ENCODE measurements at regions not wholly inside any gene's neighbourhood (a gene's known extent, or its start where the extent isn't known, plus 50 kb on each side); places are given as distances from the start of the nearest gene placed in this dataset.

DNA sequence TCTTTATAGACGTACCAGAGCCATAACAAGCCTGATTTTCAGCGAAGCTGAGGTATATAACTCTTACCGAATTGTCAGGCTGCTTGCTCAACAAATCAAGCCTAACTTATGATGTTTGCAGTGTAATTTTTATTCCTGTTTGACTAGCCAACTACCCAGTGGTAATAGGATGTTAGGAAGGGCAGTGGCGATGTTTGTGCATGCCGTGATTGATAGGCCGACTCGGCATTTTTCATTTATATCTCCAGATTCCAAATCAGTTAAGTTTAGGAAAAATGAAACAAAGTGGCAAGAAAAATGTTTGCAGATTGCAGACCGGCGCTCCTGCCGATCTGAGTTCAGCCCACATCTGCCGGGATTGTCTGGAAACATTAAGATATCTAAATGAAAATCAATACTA lies 401.6 kb upstream of the ZNF507 start:
- H3K4me3 ChIP-seq (ENCODE audit: low read depth, low read length) = no peak overlapping the region
- H3K27ac ChIP-seq (ENCODE audit: low read depth, low read length) = no peak overlapping the region
- no peaks in the 10 kb centered on the region for H3K9me3 ChIP-seq (ENCODE audit: control insufficient read depth, insufficient read depth, low read depth, low read length)
- no peaks in the 10 kb centered on the region for H3K4me1 ChIP-seq (ENCODE audit: control insufficient read depth, insufficient read depth, low read length)
- no peaks in the 10 kb centered on the region for H3K36me3 ChIP-seq (ENCODE audit: control insufficient read depth, insufficient read depth, low read length)
- H3K27me3 ChIP-seq (ENCODE audit: control insufficient read depth, insufficient read depth, low read length) = no peaks in the 10 kb centered on the region
- H3K9ac ChIP-seq (ENCODE audit: low read length) = no peak overlapping the region

DNA sequence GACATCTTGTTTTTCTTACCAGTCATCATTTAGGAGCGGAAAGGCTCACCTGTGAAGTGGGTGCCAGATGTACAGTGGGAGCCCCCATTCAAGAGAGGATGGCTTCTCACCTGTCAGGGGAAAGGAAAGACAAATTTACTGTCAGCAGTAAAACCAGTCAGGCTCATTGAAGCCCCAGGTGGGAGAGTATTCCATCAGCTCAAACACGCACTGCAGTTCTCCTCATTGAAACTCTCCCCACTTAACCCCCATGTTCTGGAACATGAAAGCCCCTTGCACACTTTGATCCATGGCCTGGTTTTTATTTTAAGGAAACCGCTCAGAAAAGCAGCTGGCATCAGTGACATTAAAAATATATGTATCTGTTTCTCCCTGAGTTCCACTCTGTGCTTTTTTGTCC lies 401.1 kb upstream of the ZNF507 start:
- Histone ChIP-seq H3K27ac (ENCODE audit: low read depth, low read length) (no peak overlapping the region), H3K36me3 (ENCODE audit: control insufficient read depth, insufficient read depth, low read length) (no peaks in the 10 kb centered on the region), H3K9ac (ENCODE audit: low read length) (no peak overlapping the region), H3K9me3 (ENCODE audit: control insufficient read depth, insufficient read depth, low read depth, low read length) (no peaks in the 10 kb centered on the region), H3K4me1 (ENCODE audit: control insufficient read depth, insufficient read depth, low read length) (no peaks in the 10 kb centered on the region), H3K27me3 (ENCODE audit: control insufficient read depth, insufficient read depth, low read length) (no peaks in the 10 kb centered on the region), H3K4me3 (ENCODE audit: low read depth, low read length) (no peak overlapping the region)

DNA sequence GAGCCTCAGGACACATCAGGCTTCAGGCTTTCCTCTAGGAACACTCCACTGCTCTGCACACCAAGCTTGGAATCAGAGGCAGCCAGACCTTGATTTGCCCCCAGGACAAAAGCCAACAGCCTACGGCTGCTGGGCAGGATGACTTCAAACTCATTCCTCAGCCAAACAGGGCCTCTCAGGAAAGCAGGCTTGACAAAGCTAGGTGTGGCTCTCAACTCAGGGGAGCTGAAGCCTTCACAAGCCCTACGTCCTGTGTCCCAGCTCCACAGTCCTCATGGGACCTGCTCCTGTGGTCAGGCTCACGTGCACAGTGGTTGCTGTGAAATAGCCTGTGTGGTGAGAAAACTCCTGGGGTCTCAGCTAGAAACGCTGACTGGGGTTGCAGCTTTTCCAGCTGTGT lies 398.9 kb upstream of the ZNF507 start:
- no peak overlapping the region for H3K4me3 ChIP-seq (ENCODE audit: low read depth, low read length)
- H3K9ac ChIP-seq (ENCODE audit: low read length) = no peak overlapping the region
- H3K36me3 ChIP-seq (ENCODE audit: control insufficient read depth, insufficient read depth, low read length) = no peaks in the 10 kb centered on the region
- H3K27ac ChIP-seq (ENCODE audit: low read depth, low read length) = no peak overlapping the region
- no peaks in the 10 kb centered on the region for H3K4me1 ChIP-seq (ENCODE audit: control insufficient read depth, insufficient read depth, low read length)
- H3K27me3 ChIP-seq (ENCODE audit: control insufficient read depth, insufficient read depth, low read length) = no peaks in the 10 kb centered on the region
- H3K9me3 ChIP-seq (ENCODE audit: control insufficient read depth, insufficient read depth, low read depth, low read length) = no peaks in the 10 kb centered on the region

DNA sequence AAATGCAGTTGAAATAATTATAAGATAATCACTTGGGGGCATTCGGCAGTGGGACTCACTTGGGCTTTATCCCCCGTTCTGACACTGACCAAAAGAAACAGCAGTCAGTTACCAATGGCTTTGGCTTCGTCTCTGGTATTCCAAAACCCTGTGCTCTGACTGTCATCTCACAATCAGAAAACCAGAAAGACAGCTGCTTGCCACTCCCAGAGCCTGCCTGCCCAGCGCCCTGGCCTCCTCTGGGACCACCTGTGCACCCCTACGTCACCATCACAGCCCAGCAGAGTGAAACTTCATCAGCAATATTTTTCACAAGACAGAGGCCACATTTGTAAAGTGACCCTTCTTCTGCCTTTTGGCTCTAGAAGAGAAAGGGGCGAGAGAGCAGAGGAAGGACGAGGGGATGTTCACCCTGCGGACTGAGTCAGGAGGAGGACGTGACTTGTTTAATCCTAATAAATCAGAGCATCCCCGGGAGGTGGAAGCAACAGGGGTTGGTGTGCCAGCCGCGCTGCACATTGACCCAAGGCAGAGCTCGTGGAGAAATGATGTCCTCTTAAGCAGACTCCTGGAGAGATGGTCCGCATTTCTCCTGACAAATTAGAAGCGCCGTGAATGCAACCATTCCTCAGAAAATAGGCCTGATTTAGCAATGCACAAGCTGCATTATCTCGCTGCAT lies 397.8 kb upstream of the ZNF507 start:
- Histone ChIP-seq H3K9me3 (ENCODE audit: control insufficient read depth, insufficient read depth, low read depth, low read length) (0 out of 2 replicates have a peak, but pooled peaks cover 2% of the 10 kb centered on the region), H3K27ac (ENCODE audit: low read depth, low read length) (no peak overlapping the region), H3K9ac (ENCODE audit: low read length) (no peak overlapping the region), H3K27me3 (ENCODE audit: control insufficient read depth, insufficient read depth, low read length) (no peaks in the 10 kb centered on the region), H3K4me1 (ENCODE audit: control insufficient read depth, insufficient read depth, low read length) (no peaks in the 10 kb centered on the region), H3K4me3 (ENCODE audit: low read depth, low read length) (no peak overlapping the region), H3K36me3 (ENCODE audit: control insufficient read depth, insufficient read depth, low read length) (no peaks in the 10 kb centered on the region)

DNA sequence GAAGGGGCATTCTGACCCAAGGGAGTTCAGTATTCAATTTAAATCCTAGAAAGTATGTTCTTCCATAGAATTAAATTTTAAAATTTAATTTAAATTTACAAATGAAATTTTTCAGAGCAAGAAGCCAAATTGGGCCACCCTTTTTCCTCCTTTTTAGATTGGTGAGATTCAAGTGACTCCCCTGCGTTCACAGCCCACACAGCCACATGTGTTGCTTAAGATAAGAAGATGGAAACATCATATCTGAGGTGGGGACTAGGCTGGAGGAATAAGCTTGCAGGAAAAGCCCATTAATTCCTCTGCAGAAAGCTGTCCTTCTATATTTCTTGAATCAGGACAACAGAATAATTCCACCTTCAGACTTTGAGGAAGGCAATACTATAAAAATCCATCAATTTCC lies 392.7 kb upstream of the ZNF507 start:
- H3K9me3 ChIP-seq (ENCODE audit: control insufficient read depth, insufficient read depth, low read depth, low read length) = 0 out of 2 replicates have a peak, but pooled peaks cover 2% of the 10 kb centered on the region
- H3K27ac ChIP-seq (ENCODE audit: low read depth, low read length) = no peak overlapping the region
- no peak overlapping the region for H3K4me3 ChIP-seq (ENCODE audit: low read depth, low read length)
- no peaks in the 10 kb centered on the region for H3K36me3 ChIP-seq (ENCODE audit: control insufficient read depth, insufficient read depth, low read length)
- H3K9ac ChIP-seq (ENCODE audit: low read length) = no peak overlapping the region
- no peaks in the 10 kb centered on the region for H3K27me3 ChIP-seq (ENCODE audit: control insufficient read depth, insufficient read depth, low read length)
- H3K4me1 ChIP-seq (ENCODE audit: control insufficient read depth, insufficient read depth, low read length) = no peaks in the 10 kb centered on the region

DNA sequence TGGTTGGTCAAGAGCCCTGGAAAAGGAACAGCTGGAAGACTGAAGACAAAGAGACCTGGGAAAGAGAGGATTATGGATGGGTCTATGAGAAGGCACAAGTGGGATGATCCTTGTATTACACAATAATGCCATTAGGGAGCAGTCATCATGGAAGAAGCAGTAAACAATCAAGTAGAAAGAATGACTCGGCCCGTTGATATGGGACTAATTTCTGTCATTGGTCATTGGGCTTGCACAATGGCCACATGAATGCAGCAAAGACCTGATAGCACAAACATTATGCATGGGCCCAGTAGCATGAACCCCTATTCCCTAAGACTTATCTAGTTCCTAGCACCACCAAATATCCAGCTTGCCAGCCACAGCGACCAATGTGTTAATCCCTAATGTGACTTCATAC lies 390.3 kb upstream of the ZNF507 start:
- no peak overlapping the region for H3K27ac ChIP-seq (ENCODE audit: low read depth, low read length)
- H3K9ac ChIP-seq (ENCODE audit: low read length) = no peak overlapping the region
- peaks cover 4% of the 10 kb centered on the region; the same call in 1 of the 2 replicates for H3K4me1 ChIP-seq (ENCODE audit: control insufficient read depth, insufficient read depth, low read length)
- no peak overlapping the region for H3K4me3 ChIP-seq (ENCODE audit: low read depth, low read length)
- no peaks in the 10 kb centered on the region for H3K27me3 ChIP-seq (ENCODE audit: control insufficient read depth, insufficient read depth, low read length)
- no peaks in the 10 kb centered on the region for H3K36me3 ChIP-seq (ENCODE audit: control insufficient read depth, insufficient read depth, low read length)
- H3K9me3 ChIP-seq (ENCODE audit: control insufficient read depth, insufficient read depth, low read depth, low read length) = 0 out of 2 replicates have a peak, but pooled peaks cover 2% of the 10 kb centered on the region

DNA sequence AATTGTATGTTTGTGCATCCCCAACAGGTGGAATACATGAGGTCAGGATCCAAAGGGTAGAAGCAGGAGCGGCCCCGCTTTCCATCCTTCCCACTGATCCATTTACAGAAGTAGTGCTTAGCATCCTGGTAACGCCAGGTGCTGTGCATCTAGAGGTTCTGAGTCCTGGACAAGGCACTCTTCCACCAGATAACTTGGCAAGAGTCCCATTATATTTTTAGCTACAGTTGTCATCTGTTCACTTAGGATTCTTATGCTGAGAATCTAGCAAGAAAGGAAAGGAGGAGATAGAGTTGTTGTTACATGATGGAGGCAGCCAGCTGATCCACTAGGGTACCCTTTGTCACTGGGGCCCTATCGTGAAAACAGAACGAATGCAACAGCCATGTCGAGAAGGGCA lies 389.5 kb upstream of the ZNF507 start:
- H3K4me3 ChIP-seq (ENCODE audit: low read depth, low read length) = no peak overlapping the region
- no peaks in the 10 kb centered on the region for H3K36me3 ChIP-seq (ENCODE audit: control insufficient read depth, insufficient read depth, low read length)
- H3K9me3 ChIP-seq (ENCODE audit: control insufficient read depth, insufficient read depth, low read depth, low read length) = 0 out of 2 replicates have a peak, but pooled peaks cover 2% of the 10 kb centered on the region
- H3K9ac ChIP-seq (ENCODE audit: low read length) = no peak overlapping the region
- H3K4me1 ChIP-seq (ENCODE audit: control insufficient read depth, insufficient read depth, low read length) = peaks cover 4% of the 10 kb centered on the region; the same call in 1 of the 2 replicates
- H3K27me3 ChIP-seq (ENCODE audit: control insufficient read depth, insufficient read depth, low read length) = no peaks in the 10 kb centered on the region
- no peak overlapping the region for H3K27ac ChIP-seq (ENCODE audit: low read depth, low read length)

DNA sequence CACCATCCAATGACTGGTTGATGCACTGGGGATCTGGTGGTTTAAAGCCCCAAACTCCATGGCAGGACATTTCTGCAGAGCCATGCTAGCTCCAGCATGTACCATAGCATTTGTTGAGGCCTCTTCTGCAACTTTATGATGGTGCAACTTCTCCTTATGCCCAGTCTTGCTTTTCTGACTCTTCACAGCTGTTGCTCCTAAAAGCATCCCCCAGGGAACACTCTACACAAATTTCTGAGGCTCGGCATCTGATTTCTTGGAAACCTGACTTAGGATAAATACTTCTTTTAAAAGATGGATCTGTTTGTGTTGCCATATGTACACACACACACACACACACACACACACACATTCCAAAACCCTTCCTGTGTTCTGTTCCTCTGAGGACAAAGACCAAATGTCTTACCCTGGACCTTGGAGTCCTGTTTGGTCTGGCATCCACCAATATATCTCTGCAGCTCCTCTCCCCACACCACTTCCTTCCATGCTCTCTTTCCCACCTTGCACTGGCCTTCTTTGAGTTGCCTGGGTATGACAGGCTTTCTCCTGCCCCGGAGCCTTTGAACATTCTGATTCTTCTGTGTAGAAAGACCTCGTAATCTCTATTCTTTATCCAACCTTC lies 388.5 kb upstream of the ZNF507 start:
- Histone ChIP-seq H3K36me3 (ENCODE audit: control insufficient read depth, insufficient read depth, low read length) (no peaks in the 10 kb centered on the region), H3K27me3 (ENCODE audit: control insufficient read depth, insufficient read depth, low read length) (no peaks in the 10 kb centered on the region), H3K9ac (ENCODE audit: low read length) (no peak overlapping the region), H3K27ac (ENCODE audit: low read depth, low read length) (no peak overlapping the region), H3K4me3 (ENCODE audit: low read depth, low read length) (no peak overlapping the region), H3K9me3 (ENCODE audit: control insufficient read depth, insufficient read depth, low read depth, low read length) (0 out of 2 replicates have a peak, but pooled peaks cover 2% of the 10 kb centered on the region), H3K4me1 (ENCODE audit: control insufficient read depth, insufficient read depth, low read length) (peaks cover 4% of the 10 kb centered on the region; the same call in 1 of the 2 replicates)

DNA sequence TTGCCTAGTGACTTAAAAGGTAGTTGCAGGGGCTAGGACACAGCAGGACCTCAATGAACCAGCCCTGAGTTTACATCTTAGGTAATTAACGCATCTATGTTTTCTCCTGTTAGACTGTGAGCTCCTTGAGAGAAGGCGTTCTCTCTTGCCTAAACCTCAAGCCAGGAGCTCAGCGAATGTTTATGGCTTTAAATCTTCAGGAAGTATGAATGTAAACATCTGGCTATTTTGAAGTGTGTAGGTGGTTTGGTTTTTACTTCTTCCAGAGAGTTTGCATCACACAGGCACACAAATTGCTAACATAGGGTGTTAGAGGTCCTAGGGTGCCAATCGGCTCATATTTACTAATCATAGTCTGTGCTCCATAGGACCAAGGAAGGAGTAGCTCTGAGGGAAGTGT lies 387.7 kb upstream of the ZNF507 start:
- Histone ChIP-seq H3K27ac (ENCODE audit: low read depth, low read length) (no peak overlapping the region), H3K9ac (ENCODE audit: low read length) (no peak overlapping the region), H3K4me1 (ENCODE audit: control insufficient read depth, insufficient read depth, low read length) (peaks cover 4% of the 10 kb centered on the region; the same call in 1 of the 2 replicates), H3K27me3 (ENCODE audit: control insufficient read depth, insufficient read depth, low read length) (no peaks in the 10 kb centered on the region), H3K36me3 (ENCODE audit: control insufficient read depth, insufficient read depth, low read length) (no peaks in the 10 kb centered on the region), H3K4me3 (ENCODE audit: low read depth, low read length) (no peak overlapping the region), H3K9me3 (ENCODE audit: control insufficient read depth, insufficient read depth, low read depth, low read length) (no peaks in the 10 kb centered on the region)

DNA sequence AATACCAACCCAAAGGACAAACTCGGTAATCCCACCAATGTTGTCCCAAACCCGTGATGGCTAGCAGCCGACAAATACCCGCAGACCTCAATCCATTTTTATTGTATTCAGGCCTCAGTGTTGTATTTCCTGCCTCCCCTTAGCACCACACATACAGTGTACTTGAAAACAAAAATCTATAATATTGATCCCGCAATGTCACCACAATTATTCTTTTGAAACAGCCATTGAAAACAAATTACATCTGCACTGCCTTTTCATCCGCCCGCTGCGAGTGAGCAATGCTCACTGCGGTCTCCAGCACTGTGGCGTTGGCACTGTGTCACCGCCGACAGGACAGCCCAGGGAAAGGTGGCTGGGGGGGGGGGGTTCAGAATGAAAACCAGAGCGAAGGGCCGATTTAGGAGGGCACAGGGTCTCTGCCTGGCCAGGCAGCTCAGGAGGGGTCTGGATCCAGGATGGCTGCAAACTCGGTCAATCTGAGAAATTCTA lies 385.8 kb upstream of the ZNF507 start:
- Histone ChIP-seq H3K9ac (ENCODE audit: low read length) (no peak overlapping the region), H3K4me1 (ENCODE audit: control insufficient read depth, insufficient read depth, low read length) (peaks cover 4% of the 10 kb centered on the region; the same call in 1 of the 2 replicates), H3K4me3 (ENCODE audit: low read depth, low read length) (no peak overlapping the region), H3K27ac (ENCODE audit: low read depth, low read length) (no peak overlapping the region), H3K9me3 (ENCODE audit: control insufficient read depth, insufficient read depth, low read depth, low read length) (0 out of 2 replicates have a peak, but pooled peaks cover 3% of the 10 kb centered on the region), H3K27me3 (ENCODE audit: control insufficient read depth, insufficient read depth, low read length) (no peaks in the 10 kb centered on the region), H3K36me3 (ENCODE audit: control insufficient read depth, insufficient read depth, low read length) (no peaks in the 10 kb centered on the region)

DNA sequence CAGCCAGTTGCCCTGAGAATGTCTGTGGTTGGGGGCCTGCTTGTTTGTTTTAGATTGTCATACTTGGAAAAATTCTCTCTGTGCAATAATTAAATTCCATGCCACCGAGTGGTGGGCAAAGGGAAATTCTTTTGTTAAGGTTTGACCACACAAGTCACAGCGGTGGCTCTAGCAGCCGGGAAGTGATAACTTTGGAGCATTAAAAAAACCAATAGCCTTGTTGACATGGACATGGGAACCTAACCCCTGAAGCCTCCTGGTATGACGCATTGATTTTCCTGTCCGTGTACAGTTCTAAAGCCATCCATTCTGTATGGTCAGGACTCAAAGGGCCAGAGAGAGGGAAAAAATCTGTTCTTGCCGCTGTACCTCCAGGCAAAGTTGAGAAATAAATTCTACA lies 384.9 kb upstream of the ZNF507 start:
- Histone ChIP-seq H3K9me3 (ENCODE audit: control insufficient read depth, insufficient read depth, low read depth, low read length) (0 out of 2 replicates have a peak, but pooled peaks cover 3% of the 10 kb centered on the region), H3K4me3 (ENCODE audit: low read depth, low read length) (no peak overlapping the region), H3K4me1 (ENCODE audit: control insufficient read depth, insufficient read depth, low read length) (peaks cover 4% of the 10 kb centered on the region; the same call in 1 of the 2 replicates), H3K27me3 (ENCODE audit: control insufficient read depth, insufficient read depth, low read length) (no peaks in the 10 kb centered on the region), H3K27ac (ENCODE audit: low read depth, low read length) (no peak overlapping the region), H3K9ac (ENCODE audit: low read length) (no peak overlapping the region), H3K36me3 (ENCODE audit: control insufficient read depth, insufficient read depth, low read length) (no peaks in the 10 kb centered on the region)

Measured in HUES6 (cell line).